VCaP (cell line): ENCODE measurements at regions not wholly inside any gene's neighbourhood (a gene's known extent, or its start where the extent isn't known, plus 50 kb on each side); places are given as distances from the start of the nearest gene placed in this dataset.

Experiments
- H3K27ac ChIP-seq: fragments of 450-650 bp; 2 replicates; pipeline ENCODE4 v1.5.1; 2017
- TF ChIP-seq, protein P1 (sequence below): fragments of 450-650 bp; conservative IDR thresholded peaks from 2 replicates; pipeline ENCODE4 v1.5.1; 2017; ENCODE audit warnings: mild to moderate bottlenecking, moderate library complexity

GRCh38 chr4:140316799-140317198, 56.6 kb upstream of the SCOC start:
- H3K27ac ChIP-seq = no peak overlapping the region
- TF ChIP-seq, protein P1, sequence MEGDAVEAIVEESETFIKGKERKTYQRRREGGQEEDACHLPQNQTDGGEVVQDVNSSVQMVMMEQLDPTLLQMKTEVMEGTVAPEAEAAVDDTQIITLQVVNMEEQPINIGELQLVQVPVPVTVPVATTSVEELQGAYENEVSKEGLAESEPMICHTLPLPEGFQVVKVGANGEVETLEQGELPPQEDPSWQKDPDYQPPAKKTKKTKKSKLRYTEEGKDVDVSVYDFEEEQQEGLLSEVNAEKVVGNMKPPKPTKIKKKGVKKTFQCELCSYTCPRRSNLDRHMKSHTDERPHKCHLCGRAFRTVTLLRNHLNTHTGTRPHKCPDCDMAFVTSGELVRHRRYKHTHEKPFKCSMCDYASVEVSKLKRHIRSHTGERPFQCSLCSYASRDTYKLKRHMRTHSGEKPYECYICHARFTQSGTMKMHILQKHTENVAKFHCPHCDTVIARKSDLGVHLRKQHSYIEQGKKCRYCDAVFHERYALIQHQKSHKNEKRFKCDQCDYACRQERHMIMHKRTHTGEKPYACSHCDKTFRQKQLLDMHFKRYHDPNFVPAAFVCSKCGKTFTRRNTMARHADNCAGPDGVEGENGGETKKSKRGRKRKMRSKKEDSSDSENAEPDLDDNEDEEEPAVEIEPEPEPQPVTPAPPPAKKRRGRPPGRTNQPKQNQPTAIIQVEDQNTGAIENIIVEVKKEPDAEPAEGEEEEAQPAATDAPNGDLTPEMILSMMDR = no peak

- TF ChIP-seq, protein P1 = no peak
- no peak overlapping the region for H3K27ac ChIP-seq
Measured at GRCh38 chr4:140315970-140316369, 57.5 kb upstream of the SCOC start.

DNA sequence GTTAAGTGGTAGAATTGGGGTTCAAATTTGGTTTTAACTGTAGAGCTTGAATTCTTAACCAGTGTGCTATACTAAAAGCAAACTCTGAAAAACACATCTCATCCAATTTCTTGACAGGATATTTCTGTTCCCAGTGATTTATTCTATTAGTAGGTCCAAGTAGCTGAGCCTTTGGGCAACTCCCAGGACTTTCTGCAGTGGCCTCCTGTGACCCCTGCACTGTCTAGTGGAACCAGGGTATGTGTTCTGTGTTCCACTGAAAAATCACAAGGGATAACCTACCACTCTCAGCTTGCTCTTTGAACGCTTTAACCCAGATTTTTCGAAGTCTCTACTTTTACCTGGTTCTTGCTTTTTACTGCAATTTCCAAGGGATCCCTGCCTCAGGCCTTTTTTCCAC, 58.0 kb upstream of the SCOC start:
- TF ChIP-seq, protein P1 = no peak
- no peak overlapping the region for H3K27ac ChIP-seq

DNA sequence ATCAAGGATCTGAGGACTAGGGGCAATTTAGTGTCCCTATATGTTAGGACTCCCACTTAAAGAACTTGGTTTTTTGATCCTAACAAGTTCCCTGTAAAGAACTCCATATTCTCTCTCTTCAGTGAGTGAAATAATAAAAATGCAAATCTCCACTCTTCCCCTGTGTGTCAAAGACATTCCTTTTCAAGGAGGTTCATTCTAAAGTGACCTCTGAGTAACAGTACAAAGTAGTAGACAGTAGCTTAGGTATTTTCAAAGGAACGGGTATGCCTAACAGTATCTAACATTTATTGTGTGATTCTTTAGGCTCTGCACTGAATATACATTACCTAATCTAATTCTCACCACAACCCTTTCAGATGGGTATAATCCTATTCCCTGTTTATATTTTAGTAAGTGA, 58.4 kb upstream of the SCOC start:
- TF ChIP-seq, protein P1 = no peak
- no peak overlapping the region for H3K27ac ChIP-seq

- TF ChIP-seq, protein P1 = no peak
- H3K27ac ChIP-seq = no peak overlapping the region
Measured at GRCh38 chr4:140312100-140312499, 61.3 kb upstream of the SCOC start.

- no peak overlapping the region for H3K27ac ChIP-seq
- TF ChIP-seq, protein P1 = no peak
Measured at GRCh38 chr4:140311257-140311835, 62.1 kb upstream of the SCOC start.

- TF ChIP-seq, protein P1 = no peak; the same call in 1 of the 2 replicates
- H3K27ac ChIP-seq = no peak overlapping the region
Measured at GRCh38 chr4:140309124-140309870, 64.1 kb upstream of the SCOC start.
